Stomach smooth muscle (tissue), 2 donors: ENCODE measurements at regions not wholly inside any gene's neighbourhood (a gene's known extent, or its start where the extent isn't known, plus 50 kb on each side); places are given as distances from the start of the nearest gene placed in this dataset.

ENCODE experiments used
- H3K27ac ChIP-seq: one replicate; pipeline ENCODE4 v1.7.0; 2013; ENCODE audit warnings: mild to moderate bottlenecking, low read length, inconsistent platforms
- H3K27me3 ChIP-seq, 2 donors: one replicate each; pipeline ENCODE4 v1.7.0; 2013; ENCODE audit warnings: low read length in 2 of 2; ENCODE audit not compliant: insufficient read depth in 2 of 2, control insufficient read depth in 1 of 2
- H3K36me3 ChIP-seq, 2 donors: one replicate each; pipeline ENCODE4 v1.7.0; 2013; ENCODE audit warnings: low read length in 2 of 2; ENCODE audit not compliant: control insufficient read depth in 2 of 2, insufficient read depth in 2 of 2
- H3K4me1 ChIP-seq: one replicate; pipeline ENCODE4 v1.7.0; 2013; ENCODE audit warnings: low read length; ENCODE audit not compliant: control insufficient read depth, insufficient read depth
- H3K4me3 ChIP-seq, 2 donors: one replicate each; pipeline ENCODE4 v1.7.0; 2013; ENCODE audit warnings: low read length in 2 of 2
- H3K9ac ChIP-seq, 2 donors: one replicate each; pipeline ENCODE4 v1.7.0; 2013; ENCODE audit warnings: low read length in 2 of 2, mild to moderate bottlenecking in 1 of 2
- H3K9me3 ChIP-seq, 2 donors: one replicate each; pipeline ENCODE4 v1.7.0; 2013; ENCODE audit warnings: low read length in 2 of 2; ENCODE audit not compliant: control insufficient read depth in 2 of 2
- donor health status: healthy.
- donor health status: Pancreatic carcinoma.

DNA sequence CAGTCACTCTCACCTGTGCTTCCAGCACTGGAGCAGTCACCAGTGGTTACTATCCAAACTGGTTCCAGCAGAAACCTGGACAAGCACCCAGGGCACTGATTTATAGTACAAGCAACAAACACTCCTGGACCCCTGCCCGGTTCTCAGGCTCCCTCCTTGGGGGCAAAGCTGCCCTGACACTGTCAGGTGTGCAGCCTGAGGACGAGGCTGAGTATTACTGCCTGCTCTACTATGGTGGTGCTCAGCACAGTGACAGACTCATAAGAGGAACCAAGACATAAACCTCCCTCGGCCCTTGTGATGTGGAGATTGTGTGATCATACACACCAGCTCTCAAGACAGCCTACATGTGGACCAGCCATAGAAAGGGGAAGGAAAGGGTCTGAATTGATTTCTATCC is 113.3 kb downstream of the ZNF280B start:
- H3K4me1 ChIP-seq, result peaks cover 6% of the 10 kb centered on the region
- H3K4me3 ChIP-seq, result no peak overlapping the region
- peaks cover 0 to 6% of the 10 kb centered on the region in 2 donors for H3K27me3 ChIP-seq
- no peak overlapping the region for H3K27ac ChIP-seq
- H3K9me3 ChIP-seq, result peaks cover 3 to 7% of the 10 kb centered on the region in 2 donors
- no peak overlapping the region for H3K9ac ChIP-seq
- H3K36me3 ChIP-seq, result no peaks in the 10 kb centered on the region

DNA sequence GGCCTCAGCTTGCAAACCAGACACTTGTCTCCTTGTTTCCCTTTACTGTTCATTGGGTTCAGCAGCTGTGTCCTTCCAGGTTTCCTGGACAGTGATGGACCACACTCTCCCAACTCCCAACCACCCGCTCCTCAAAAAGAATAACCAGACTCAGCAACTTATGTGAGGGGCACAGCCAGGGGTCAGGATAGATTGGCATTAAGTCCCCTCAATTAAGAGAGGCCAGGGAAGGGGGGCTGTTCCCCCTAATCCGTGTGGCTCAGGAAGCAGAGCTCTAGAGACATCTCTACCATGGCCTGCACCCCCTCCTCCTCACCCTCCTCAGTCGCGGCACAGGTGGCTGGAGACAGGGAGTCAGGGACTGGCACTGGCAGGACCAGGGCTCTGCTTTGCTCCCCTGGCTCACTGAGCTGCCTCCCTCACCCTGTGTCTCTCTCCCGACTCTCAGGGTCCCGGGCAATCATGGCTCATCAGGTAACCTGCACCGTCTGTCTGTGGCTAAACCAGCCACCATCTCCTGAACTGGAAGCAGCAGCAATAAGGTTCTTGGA is 111.7 kb downstream of the ZNF280B start:
- H3K27me3 ChIP-seq, result peaks cover 2 to 4% of the 10 kb centered on the region in 2 donors
- peaks cover 3 to 7% of the 10 kb centered on the region in 2 donors for H3K9me3 ChIP-seq
- no peak overlapping the region for H3K9ac ChIP-seq
- peaks cover 6% of the 10 kb centered on the region for H3K4me1 ChIP-seq
- no peaks in the 10 kb centered on the region for H3K36me3 ChIP-seq
- H3K27ac ChIP-seq, result no peak overlapping the region
- H3K4me3 ChIP-seq, result no peak overlapping the region

- Histone ChIP-seq H3K36me3 (no peaks in the 10 kb centered on the region), H3K9me3 (peaks cover 0 to 5% of the 10 kb centered on the region in 2 donors), H3K27me3 (peaks cover 2 to 4% of the 10 kb centered on the region in 2 donors), H3K4me1 (peaks cover 6% of the 10 kb centered on the region), H3K27ac (no peak overlapping the region), H3K9ac (no peak overlapping the region), H3K4me3 (no peak overlapping the region)
Measured at GRCh38 chr22:22397292-22397870, 111.2 kb downstream of the ZNF280B start.

DNA sequence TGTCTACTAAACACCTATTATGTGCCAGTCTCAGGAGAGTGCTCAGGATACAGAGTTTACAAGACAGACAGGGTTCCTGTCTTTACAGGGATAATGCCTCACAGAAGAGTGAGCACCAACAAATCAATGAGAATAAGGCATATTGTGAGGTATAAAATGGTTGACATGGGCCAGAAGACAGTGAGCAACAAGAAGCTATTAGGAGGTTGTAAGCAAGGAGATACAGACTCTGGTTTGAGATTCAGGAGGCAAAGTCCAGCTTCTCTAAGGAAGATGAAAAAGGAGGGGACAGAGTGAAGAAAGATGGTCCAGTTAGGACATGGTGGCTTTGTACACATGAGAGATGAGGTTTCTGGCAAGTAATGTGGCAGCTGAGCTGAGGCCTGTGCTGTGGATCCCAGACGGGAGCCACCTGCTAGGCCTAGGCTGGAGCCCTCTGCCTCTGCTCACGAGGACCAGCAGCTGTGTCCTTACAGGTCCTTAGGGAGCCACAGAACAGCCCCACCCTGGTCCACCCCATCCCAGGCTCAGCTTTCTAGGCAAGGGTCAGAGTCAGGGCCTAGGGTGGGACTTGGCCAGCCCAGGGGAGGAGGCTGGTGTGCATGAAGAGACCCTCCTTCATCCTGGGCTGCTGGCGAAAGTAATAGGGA is 110.5 kb downstream of the ZNF280B start:
- Histone ChIP-seq H3K9me3 (peaks cover 0 to 5% of the 10 kb centered on the region in 2 donors), H3K27me3 (peaks cover 2 to 4% of the 10 kb centered on the region in 2 donors), H3K27ac (no peak overlapping the region), H3K4me3 (no peak overlapping the region), H3K9ac (no peak overlapping the region), H3K4me1 (peaks cover 6% of the 10 kb centered on the region), H3K36me3 (no peaks in the 10 kb centered on the region)

DNA sequence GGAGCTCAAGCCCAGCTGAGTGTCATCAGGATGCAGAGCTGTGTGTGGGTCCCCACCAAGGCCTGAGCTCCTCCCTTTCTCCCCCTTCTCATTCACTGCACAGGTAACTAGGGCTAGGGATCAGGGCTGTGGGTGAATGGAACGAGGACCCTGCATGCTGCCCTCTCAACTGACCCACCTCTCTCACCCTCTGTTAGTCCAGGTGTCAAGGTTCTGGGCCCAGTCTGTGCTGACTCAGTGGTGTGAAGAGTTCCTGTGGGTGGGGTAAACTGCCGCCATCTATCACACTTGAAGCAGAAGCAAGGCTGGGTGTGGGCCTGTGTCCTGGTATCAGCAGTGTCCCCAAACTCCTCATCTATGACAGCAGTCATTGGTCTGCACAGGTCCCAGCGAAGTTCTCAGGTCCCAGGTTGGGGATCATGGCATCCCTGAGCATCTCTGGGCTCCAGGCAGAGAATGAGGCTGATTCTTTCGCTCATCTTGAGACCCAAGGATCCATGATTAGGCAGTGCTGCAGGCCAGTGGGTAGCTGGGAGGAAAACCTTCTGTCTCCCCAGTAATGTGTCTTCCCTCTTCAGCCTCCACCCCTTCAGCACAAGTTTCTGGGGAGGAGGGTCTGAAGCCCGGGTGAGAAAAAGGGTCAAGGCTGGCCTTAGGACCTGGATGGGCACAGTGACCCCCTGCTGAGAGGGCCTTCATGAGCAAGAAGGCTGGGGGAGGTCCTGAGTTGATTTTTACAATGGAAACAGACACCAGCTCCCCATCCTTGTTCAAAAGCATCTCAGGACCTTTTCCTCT is 109.8 kb downstream of the ZNF280B start:
- H3K27ac ChIP-seq, result no peak overlapping the region
- no peak overlapping the region for H3K9ac ChIP-seq
- H3K4me1 ChIP-seq, result peaks cover 6% of the 10 kb centered on the region
- H3K27me3 ChIP-seq, result peaks cover 2 to 4% of the 10 kb centered on the region in 2 donors
- no peaks in the 10 kb centered on the region for H3K36me3 ChIP-seq
- no peak overlapping the region for H3K4me3 ChIP-seq
- no peaks in the 10 kb centered on the region for H3K9me3 ChIP-seq

DNA sequence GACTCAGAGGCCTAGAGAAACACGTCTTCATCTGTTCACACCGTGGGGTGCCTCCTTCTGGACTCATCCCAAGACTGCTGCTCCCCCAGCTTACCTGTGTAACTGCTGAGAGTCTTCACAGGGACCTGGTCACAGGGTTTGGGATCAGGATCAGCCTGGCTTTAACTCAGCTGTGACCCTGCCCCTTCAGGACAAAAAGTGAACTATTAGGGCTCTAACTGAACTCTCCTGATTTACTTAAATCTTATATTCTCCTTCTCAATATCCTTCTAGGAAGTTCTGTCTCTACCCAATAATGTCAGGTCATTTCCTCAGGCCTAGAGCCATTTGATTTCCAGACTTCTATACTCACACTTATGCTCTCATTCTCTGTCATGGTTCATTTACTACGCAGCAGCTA is 108.4 kb downstream of the ZNF280B start:
- Histone ChIP-seq H3K9ac (no peak overlapping the region), H3K27me3 (peaks cover 2 to 4% of the 10 kb centered on the region in 2 donors), H3K4me1 (peaks cover 6% of the 10 kb centered on the region), H3K4me3 (no peak overlapping the region), H3K9me3 (no peaks in the 10 kb centered on the region), H3K27ac (no peak overlapping the region), H3K36me3 (no peaks in the 10 kb centered on the region)

DNA sequence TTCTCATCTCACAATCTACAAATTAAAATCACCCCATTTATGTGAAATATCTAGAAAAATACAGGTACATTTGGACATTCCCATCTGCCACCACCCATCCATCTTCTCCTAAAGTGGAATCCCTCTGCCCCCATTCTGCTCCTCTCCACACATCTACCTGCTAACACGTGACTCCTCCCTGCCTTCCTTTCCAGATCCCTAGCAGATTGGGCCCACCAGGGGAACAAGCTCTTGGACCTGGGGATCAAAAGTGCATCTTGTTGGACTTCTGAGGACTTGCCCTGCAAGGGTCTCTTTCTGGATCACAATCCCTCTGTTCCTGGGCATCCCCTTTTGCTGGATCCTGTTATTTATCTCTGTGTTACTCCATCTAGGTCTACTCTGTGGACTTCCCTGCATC is 107.6 kb downstream of the ZNF280B start:
- peaks cover 6% of the 10 kb centered on the region for H3K4me1 ChIP-seq
- no peak overlapping the region for H3K27ac ChIP-seq

DNA sequence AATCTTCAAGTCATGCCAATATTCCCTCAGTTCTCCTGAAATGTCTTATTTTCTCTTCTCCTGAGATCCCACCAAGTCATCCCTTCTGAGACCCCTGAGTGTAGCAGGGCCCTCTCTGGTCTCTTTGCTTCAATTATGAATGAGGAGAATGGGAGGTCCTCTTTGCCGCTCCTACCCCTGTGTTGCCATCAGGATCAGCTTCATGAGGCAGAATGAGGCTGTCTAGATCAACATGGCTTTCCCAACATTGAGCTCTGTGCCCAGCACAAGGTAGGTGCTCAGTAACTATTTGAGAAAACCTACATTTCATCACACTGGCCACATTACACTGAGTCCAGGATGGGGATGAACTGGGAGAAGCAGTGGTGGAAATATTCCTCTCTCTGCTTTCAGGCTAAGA is 107.2 kb downstream of the ZNF280B start:
- Histone ChIP-seq H3K9ac (no peak overlapping the region), H3K27ac (no peak overlapping the region), H3K4me3 (no peak overlapping the region), H3K27me3 (peaks cover 2 to 4% of the 10 kb centered on the region in 2 donors), H3K9me3 (no peaks in the 10 kb centered on the region), H3K36me3 (no peaks in the 10 kb centered on the region), H3K4me1 (peaks cover 6% of the 10 kb centered on the region)

More for the DNA sequence above, 107.6 kb downstream of the ZNF280B start:
- Histone ChIP-seq H3K9me3 (no peaks in the 10 kb centered on the region), H3K9ac (no peak overlapping the region), H3K36me3 (no peaks in the 10 kb centered on the region), H3K27me3 (peaks cover 2 to 4% of the 10 kb centered on the region in 2 donors), H3K4me3 (no peak overlapping the region)

GRCh38 chr22:22403306-22403705 is 105.2 kb downstream of the ZNF280B start:
- no peak overlapping the region for H3K9ac ChIP-seq
- H3K27ac ChIP-seq, result no peak overlapping the region
- no peaks in the 10 kb centered on the region for H3K9me3 ChIP-seq
- H3K36me3 ChIP-seq, result no peaks in the 10 kb centered on the region
- peaks cover 2% of the 10 kb centered on the region for H3K4me1 ChIP-seq
- no peak overlapping the region for H3K4me3 ChIP-seq
- peaks cover 3 to 5% of the 10 kb centered on the region in 2 donors for H3K27me3 ChIP-seq

GRCh38 chr22:22403771-22404170 is 104.8 kb downstream of the ZNF280B start:
- H3K9ac ChIP-seq, result no peak overlapping the region
- no peaks in the 10 kb centered on the region for H3K9me3 ChIP-seq
- H3K4me3 ChIP-seq, result no peak overlapping the region
- peaks cover 6 to 9% of the 10 kb centered on the region in 2 donors for H3K27me3 ChIP-seq
- no peaks in the 10 kb centered on the region for H3K4me1 ChIP-seq
- H3K36me3 ChIP-seq, result no peaks in the 10 kb centered on the region
- H3K27ac ChIP-seq, result no peak overlapping the region
